ENCODE measurements at regions not wholly inside any gene's neighbourhood (a gene's known extent, or its start where the extent isn't known, plus 50 kb on each side); places are given as distances from the start of the nearest gene placed in this dataset.

DNA sequence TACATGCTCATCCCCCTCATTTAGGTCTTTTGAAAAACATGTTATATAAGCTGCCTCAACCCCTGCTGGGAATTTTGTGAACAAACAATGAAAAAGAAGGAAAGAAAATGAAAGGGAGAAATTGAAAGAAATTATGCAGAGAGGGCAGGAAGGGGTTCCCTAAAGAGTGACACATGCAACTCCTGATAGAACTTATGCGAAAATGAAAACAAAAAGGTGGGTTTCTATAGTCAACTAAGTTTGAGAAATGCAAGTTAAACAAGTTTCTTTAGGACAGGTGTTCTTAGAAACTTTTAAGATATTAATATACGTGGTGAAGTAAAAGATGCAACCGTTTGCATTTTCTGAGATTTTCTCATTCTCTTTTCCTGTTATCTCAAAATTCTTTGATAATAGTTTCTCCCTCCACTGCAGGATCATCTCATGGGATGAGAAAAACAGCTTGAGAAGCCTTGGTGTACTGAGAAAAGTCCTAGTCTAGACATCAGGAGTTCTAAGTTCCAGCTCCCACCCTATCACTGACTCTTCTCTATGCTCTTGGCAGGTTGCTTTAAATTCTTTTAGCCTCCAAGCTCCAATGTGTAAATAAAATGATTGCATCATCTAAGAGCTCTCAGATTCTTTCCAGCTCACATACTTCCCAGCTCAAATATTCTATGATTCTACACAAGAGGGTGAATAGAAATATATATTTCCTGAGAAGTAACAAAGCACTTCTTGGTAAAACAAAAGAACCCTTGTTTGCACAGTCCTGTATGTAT lies 109.2 kb downstream of the FAM76B start:
- TF ChIP-seq, protein P1, sequence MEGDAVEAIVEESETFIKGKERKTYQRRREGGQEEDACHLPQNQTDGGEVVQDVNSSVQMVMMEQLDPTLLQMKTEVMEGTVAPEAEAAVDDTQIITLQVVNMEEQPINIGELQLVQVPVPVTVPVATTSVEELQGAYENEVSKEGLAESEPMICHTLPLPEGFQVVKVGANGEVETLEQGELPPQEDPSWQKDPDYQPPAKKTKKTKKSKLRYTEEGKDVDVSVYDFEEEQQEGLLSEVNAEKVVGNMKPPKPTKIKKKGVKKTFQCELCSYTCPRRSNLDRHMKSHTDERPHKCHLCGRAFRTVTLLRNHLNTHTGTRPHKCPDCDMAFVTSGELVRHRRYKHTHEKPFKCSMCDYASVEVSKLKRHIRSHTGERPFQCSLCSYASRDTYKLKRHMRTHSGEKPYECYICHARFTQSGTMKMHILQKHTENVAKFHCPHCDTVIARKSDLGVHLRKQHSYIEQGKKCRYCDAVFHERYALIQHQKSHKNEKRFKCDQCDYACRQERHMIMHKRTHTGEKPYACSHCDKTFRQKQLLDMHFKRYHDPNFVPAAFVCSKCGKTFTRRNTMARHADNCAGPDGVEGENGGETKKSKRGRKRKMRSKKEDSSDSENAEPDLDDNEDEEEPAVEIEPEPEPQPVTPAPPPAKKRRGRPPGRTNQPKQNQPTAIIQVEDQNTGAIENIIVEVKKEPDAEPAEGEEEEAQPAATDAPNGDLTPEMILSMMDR (conservative IDR thresholded peaks at IDR 0.05) = no peak
- H3K27ac ChIP-seq = peak overlapping the region; percentile 52

DNA sequence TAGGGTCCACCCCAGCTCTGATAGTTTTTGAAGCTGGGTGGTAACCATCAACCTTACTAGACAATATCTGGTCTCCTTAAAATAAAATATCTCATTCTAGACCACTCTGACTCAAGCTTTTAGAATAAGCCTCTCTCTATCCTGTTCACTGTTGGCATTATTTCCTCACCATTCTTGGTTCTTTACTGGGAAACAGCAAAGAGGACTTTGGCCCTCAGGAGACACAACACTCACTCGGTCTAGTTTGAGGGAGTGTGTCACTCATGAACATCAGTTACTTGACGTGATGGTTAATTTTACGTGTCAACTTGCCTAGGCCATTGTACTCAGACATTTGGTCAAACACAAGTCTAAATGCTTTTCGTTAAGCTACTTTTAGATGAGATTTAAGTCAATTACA lies 110.6 kb downstream of the FAM76B start:
- no peak overlapping the region for H3K27ac ChIP-seq

DNA sequence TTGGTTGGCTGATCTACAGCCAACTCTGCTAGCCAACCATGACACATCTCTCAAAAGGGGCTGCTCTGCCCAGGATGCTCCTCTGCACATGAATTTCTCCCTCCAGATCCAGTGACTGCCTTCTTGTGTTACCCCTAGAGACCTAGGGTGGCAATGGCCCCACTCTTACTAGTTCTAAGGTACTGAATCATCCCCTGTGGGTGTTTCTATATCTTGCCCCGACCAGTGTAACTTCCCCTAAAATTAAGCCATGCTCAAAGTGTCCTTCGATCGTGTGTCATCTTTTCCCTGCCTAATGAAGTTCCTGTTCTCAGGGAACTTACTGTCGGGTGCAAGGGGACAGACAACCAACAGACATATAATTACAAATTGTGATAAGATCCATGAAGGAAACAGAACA lies 113.3 kb downstream of the FAM76B start:
- no peak overlapping the region for H3K27ac ChIP-seq
- TF ChIP-seq, protein P1 (conservative IDR thresholded peaks at IDR 0.05) = no peak

More for the DNA sequence above, 110.6 kb downstream of the FAM76B start:
- TF ChIP-seq, protein P1 (conservative IDR thresholded peaks at IDR 0.05) = no peak

DNA sequence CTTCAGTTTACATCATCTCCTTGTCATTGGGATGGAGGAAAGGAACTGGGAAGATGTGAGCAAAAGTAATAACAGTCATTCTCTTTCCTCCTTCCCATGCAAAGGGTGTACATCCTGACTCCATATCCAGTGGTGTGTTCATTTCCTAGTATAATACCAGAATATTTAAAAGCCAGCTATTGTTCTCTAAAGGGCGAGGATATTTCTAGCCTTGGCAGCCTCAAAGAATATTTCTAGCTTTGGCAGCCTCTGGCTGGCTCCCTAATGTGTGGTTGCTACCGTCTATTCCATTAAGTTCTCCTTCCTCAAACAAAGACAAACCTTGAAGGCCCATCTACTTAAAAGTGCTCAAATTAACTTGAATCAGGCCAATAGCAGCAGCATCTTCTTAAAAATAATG lies 114.0 kb downstream of the FAM76B start:
- TF ChIP-seq, protein P1 (conservative IDR thresholded peaks at IDR 0.05) = no peak
- no peak overlapping the region for H3K27ac ChIP-seq

DNA sequence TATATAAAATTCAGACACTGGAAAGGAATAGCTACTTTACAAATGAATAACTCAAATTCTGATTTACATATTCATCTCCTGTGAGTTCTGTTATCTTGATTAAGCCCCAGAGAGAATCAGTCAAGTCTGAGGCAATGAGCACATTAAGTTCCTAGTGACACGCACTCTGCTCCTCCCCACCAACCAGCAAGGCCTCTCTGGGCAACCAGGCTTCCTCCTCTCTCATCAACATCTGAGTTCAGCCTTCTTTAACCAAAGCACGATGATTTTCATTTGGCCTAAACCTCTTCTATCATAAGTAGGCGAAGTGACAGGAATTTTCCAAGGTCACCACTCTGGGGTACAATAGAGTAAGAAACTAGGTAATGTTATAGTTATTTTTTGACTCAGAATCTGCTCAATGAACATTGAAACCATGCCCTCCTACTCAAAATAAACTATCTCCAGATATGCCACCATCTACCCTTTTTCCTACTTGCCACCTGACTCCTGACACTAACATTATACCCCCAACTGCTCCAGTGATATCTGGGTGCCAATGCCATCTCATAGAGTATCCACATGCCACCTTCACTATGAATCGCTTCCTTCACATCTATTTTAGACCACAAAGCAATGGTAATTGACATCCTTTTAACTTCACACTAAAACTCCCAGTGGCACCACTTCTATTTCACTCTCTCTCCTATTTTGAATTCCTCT lies 114.8 kb downstream of the FAM76B start:
- TF ChIP-seq, protein P1 (conservative IDR thresholded peaks at IDR 0.05) = no peak

DNA sequence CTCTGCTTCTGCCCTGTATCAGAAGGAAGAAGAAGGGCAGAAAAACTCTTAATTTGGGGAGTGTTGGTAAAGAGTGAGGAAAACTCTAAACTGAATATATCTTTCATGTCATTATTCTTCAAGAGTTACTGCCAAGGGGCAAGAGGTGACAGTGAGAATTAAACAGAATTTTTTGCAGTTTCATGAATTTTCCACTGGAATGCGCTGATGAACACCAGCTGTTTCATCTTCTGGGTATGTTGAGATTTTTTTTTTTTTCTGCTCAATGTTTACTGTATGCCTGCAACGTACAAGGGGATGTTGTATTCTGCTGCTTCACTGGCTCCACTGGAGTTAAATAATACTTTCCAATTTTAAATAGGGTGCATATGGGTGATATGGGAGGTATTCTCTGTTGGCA lies 117.8 kb downstream of the FAM76B start:
- TF ChIP-seq, protein P1 (conservative IDR thresholded peaks at IDR 0.05) = no peak
- no peak overlapping the region for H3K27ac ChIP-seq

More for the DNA sequence above, 114.8 kb downstream of the FAM76B start:
- no peak overlapping the region for H3K27ac ChIP-seq

DNA sequence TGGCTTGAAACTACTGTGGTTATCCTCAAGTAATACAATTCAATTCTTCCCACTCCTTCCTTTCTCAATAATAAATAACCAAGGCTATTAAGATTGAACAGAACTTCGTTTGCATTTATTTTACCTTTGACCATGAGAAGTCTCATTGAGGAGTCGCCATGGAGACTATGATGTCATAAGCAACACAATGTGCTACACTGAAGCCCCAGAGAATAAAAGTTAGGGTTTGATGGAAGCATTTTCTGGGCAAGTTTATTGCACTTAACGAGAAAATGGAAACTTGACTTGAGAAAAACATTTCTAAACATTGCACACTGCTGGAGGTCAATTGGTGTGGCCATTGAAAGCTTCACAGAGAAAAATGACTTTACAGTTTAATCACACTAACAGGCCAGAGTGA lies 121.5 kb downstream of the FAM76B start:
- H3K27ac ChIP-seq = no peak overlapping the region
- TF ChIP-seq, protein P1 (conservative IDR thresholded peaks at IDR 0.05) = no peak

Measured in VCaP (cell line).